ENCODE measurements at regions not wholly inside any gene's neighbourhood (a gene's known extent, or its start where the extent isn't known, plus 50 kb on each side); places are given as distances from the start of the nearest gene placed in this dataset.

DNA sequence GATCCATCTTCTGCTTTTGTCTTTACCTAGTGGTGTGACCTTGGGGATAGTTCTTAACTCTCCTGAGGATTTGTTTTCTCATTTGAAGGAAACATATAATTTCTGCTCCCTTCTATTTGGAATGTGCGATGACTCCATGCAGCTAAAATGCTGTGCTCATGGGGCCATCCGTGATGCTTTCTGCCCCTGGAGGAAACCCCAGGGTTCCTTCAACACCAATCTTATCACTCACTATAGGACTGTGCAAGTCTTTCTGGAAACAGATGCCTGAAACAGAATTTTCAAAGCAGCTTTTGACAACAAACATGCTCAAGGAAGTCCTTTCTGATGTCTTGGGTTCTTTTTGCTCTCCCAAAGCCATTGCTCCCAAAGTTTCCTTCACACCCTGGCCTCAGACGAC lies 128.8 kb upstream of the GGTLC1 start:
- in situ Hi-C loops (cut with MboI; ENCODE audit: low sequenced_read_pairs), result no loop called here

- in situ Hi-C loops (cut with MboI; ENCODE audit: low sequenced_read_pairs), result no loop called here
These were observed 128.0 kb upstream of the GGTLC1 start for GRCh38 chr20:24116611-24117010.

DNA sequence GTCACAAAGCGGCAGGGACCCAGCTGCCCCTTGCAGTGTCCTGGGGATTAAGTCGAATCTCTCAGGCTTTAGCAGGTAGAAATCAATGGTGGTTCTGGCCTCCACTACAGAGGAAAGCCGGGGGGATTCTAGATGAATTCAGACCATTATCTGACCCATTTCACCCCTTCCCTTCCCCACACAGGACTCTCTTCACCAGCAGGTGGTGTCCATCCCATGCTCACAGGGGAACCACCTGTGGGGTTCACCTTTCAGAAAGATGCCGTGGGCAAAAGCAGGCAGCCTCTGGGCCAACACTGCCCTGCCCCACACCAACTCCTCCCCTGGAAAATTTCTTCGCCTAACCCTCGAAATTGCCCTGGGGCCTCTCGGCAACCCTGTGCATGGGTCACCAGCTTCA lies 123.8 kb upstream of the GGTLC1 start:
- in situ Hi-C loops (cut with MboI; ENCODE audit: low sequenced_read_pairs), result no loop called here

DNA sequence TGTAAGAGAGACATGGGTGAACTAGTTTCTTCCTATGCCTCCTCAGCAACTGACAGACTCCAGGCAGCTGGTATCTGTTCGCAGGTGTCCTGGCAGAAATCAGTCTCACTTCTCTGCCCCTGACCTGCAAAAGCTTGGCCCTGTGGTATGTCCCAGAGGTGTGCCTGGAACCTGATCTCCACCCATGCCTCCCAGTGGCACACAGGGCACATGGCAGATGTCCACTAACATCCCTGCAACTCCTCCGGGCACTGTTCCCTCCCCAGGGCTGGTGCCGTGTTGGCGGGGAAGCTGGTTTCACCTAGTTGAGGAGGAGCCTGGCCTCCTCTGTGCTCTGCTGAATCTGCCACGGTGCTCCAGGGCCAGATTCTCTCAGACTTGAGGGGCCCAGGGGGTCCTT lies 123.3 kb upstream of the GGTLC1 start:
- in situ Hi-C loops (cut with MboI; ENCODE audit: low sequenced_read_pairs), result no loop called here

GRCh38 chr20:24109537-24109936 lies 121.0 kb upstream of the GGTLC1 start:
- in situ Hi-C loops (cut with MboI; ENCODE audit: low sequenced_read_pairs), result no loop called here

DNA sequence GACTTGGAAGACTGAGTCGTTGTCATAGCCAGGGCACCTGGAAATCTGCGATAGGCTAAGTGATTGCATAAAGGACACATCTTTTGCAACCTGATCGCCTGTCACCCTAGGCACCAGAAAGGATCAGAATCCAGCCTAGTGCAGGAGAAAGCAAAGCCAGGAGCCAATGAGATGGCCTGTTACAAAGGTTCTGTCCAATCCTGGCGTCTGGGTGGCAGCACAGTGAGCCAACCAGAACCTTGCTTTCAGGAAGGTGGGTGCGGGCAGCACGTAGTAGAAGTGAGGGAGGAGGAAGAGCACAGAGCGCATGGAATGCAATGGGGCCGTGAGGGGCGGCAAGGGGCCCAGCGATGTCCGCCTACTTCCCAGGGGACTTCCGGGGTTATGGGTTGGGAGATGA lies 120.4 kb upstream of the GGTLC1 start:
- in situ Hi-C loops (cut with MboI; ENCODE audit: low sequenced_read_pairs), result no loop called here

GRCh38 chr20:24108581-24108980 lies 120.0 kb upstream of the GGTLC1 start:
- in situ Hi-C loops (cut with MboI; ENCODE audit: low sequenced_read_pairs), result no loop called here

DNA sequence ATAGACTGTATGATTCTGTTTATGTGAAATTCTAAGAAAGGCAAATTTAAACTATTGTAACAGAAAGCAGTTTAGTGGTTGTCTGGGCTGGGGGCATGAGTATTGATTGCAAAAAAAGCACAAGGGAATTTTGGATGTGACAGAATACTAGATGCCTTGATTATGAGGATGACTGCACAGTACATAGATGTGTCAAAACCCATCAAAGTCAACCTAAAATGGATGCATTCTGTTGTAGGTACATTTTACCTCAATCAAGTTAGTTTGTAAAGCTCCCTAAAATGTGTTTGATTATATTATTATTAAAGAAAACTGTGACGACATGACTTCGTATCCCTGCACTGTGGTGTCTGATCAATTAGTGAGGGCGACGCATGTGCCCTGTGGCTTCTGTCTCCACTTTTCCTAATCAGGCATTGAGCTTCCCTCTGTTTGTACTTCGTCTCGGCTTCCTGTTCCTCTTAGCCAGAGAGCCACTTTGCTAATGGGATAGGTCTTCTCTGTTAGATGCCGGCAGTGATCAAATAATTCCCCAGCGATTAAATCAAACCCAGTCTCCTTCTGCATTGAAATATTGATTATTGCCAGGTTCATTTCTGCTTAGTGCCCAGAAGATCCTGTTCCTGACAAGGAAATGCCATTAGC lies 118.3 kb upstream of the GGTLC1 start:
- in situ Hi-C loops (cut with MboI; ENCODE audit: low sequenced_read_pairs), result no loop called here

- in situ Hi-C loops (cut with MboI; ENCODE audit: low sequenced_read_pairs), result no loop called here
These were observed 117.7 kb upstream of the GGTLC1 start for GRCh38 chr20:24106150-24106800.

DNA sequence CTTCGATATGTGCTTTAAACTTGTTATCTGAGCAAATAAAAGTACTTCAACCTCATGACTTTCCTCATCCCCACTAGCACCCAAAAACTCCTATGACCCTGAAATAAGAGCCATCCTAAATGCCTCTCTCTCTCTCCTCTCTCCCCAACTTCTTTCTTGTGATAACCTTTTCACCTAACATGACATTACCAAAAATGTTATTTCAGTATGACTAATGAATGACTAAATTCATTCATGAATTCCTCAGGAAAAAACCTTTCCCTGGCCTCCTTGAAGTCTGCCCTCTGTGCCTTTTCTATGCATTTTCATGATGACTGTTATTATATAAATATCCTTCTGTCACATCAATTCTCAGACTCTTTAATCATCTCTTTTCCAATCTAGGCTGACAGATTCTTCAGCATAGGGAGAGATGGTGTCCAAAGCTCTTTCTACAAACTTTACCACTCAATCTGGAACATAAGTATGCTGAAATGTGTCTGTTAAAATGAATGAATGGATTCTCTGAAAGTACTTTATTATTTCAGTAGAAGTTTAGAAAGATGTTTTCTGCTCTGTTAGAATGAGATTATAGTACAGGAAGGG lies 114.3 kb upstream of the GGTLC1 start:
- in situ Hi-C loops (cut with MboI; ENCODE audit: low sequenced_read_pairs), result no loop called here

- in situ Hi-C loops (cut with MboI; ENCODE audit: low sequenced_read_pairs), result no loop called here
These were observed 113.7 kb upstream of the GGTLC1 start for GRCh38 chr20:24102290-24102689.

- in situ Hi-C loops (cut with MboI; ENCODE audit: low sequenced_read_pairs), result no loop called here
These were observed 111.9 kb upstream of the GGTLC1 start for GRCh38 chr20:24100370-24101011.

GRCh38 chr20:24098886-24099285 lies 110.3 kb upstream of the GGTLC1 start:
- in situ Hi-C loops (cut with MboI; ENCODE audit: low sequenced_read_pairs), result no loop called here

GRCh38 chr20:24097506-24098245 lies 109.1 kb upstream of the GGTLC1 start:
- in situ Hi-C loops (cut with MboI; ENCODE audit: low sequenced_read_pairs), result no loop called here

DNA sequence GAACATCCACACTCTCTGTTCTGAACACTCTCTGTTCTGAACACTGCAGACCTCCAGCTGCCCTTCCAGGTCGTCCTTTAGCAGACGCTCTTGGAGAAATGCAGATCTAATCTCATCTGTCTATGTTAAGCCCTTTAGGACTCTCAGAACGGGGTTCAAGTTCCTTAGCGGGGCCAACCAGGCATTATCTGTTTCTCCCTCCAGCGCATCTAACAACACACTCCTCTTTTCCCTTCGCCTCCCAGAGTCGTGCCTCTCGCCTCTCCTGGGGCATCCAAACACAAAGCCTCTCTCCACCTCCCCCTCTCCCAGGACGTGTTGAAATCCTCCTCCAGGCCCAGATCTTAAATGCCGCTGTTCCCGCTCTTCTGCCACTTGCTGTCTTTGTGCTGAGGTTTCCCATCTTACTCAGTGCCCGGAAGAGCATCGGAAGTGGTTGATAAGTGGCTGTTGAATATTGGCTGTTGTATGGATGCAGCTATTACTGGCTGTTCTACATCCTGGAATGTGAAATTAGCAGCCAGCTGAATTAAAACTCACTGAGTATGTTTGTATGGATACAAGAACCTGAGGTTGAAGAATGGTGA lies 108.4 kb upstream of the GGTLC1 start:
- in situ Hi-C loops (cut with MboI; ENCODE audit: low sequenced_read_pairs), result no loop called here

DNA sequence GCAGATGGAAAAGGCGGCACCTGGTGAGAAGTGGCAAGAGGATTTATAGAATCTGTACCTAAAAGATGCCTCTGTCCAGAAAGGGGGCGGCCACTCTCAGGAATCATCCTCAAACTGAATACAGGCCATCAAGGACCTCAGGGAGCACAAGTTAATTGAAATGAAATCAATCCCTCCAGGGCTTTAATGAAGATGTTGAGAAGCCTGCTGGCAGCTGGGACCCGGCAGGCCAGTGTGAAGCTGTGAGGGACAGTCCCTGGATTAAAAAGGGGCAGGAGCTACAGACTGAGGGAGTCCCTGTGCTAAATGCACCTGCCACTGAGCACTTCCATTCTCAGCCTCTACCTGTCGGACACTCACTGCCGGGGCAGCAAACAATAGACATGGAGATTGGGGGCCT lies 107.7 kb upstream of the GGTLC1 start:
- in situ Hi-C loops (cut with MboI; ENCODE audit: low sequenced_read_pairs), result no loop called here

GRCh38 chr20:24095756-24096155 lies 107.2 kb upstream of the GGTLC1 start:
- in situ Hi-C loops (cut with MboI; ENCODE audit: low sequenced_read_pairs), result no loop called here

- in situ Hi-C loops (cut with MboI; ENCODE audit: low sequenced_read_pairs), result no loop called here
These were observed 106.7 kb upstream of the GGTLC1 start for GRCh38 chr20:24095303-24095702.

- in situ Hi-C loops (cut with MboI; ENCODE audit: low sequenced_read_pairs), result no loop called here
These were observed 101.0 kb upstream of the GGTLC1 start for GRCh38 chr20:24089576-24089975.

- in situ Hi-C loops (cut with MboI; ENCODE audit: low sequenced_read_pairs), result no loop called here
These were observed 97.5 kb upstream of the GGTLC1 start for GRCh38 chr20:24086121-24086520.

GRCh38 chr20:24084281-24084680 lies 95.7 kb upstream of the GGTLC1 start:
- in situ Hi-C loops (cut with MboI; ENCODE audit: low sequenced_read_pairs), result no loop called here

Measured in HL-60/S4 treated with phorbol 12-myristate 13-acetate at 8.2 ng/mL for 4 days and 3 days (cell line).